Astrocyte of the cerebellum (primary cell): ENCODE measurements at regions not wholly inside any gene's neighbourhood (a gene's known extent, or its start where the extent isn't known, plus 50 kb on each side); places are given as distances from the start of the nearest gene placed in this dataset.

Source experiments
- DNase-seq: peaks from one replicate; pipeline ENCODE4 v3.0.0-alpha.2; 2011; ENCODE audit warnings: low read depth
- H3K4me3 ChIP-seq: 2 replicates; pipeline ENCODE4 v1.5.1; 2011; ENCODE audit warnings: mild to moderate bottlenecking, low read depth, low read length, moderate library complexity
- CTCF ChIP-seq: IDR thresholded peaks from 2 replicates; pipeline ENCODE4 v1.5.1; 2012; ENCODE audit warnings: low read length, low read depth, moderate library complexity, mild to moderate bottlenecking; ENCODE audit errors: missing control alignments
- in situ Hi-C: cut with HindIII; loops from 2 replicates; pipeline ENCODE4 v1.10.0; 2017; ENCODE audit warnings: low sequenced_read_pairs

GRCh38 chr7:155213385-155213784 lies 84.3 kb upstream of the INSIG1 start:
- no peak for DNase-seq
- in situ Hi-C loops: no loop called here
- no peak for TF ChIP-seq CTCF
- H3K4me3 ChIP-seq: no peak overlapping the region

- in situ Hi-C loops: no loop called here
- TF ChIP-seq CTCF: no peak
- no peak for DNase-seq
- H3K4me3 ChIP-seq: no peak overlapping the region
Measured at GRCh38 chr7:155213955-155214740, 83.5 kb upstream of the INSIG1 start.

- H3K4me3 ChIP-seq: no peak overlapping the region
- no peak for TF ChIP-seq CTCF
- no peak for DNase-seq
- in situ Hi-C loops: no loop called here
Measured at GRCh38 chr7:155215576-155216325, 81.9 kb upstream of the INSIG1 start.

GRCh38 chr7:155216475-155217272 lies 81.0 kb upstream of the INSIG1 start:
- H3K4me3 ChIP-seq: no peak overlapping the region
- no peak for TF ChIP-seq CTCF
- DNase-seq: no peak
- in situ Hi-C loops: no loop called here

- in situ Hi-C loops: no loop called here
- DNase-seq: no peak
- H3K4me3 ChIP-seq: no peak overlapping the region
- no peak for TF ChIP-seq CTCF
Measured at GRCh38 chr7:155217634-155218033, 80.0 kb upstream of the INSIG1 start.

- no peak for DNase-seq
Measured at GRCh38 chr7:155218276-155219153, 79.2 kb upstream of the INSIG1 start.

More at GRCh38 chr7:155218276-155219153, 79.2 kb upstream of the INSIG1 start:
- no peak overlapping the region for H3K4me3 ChIP-seq
- in situ Hi-C loops: no loop called here
- TF ChIP-seq CTCF: no peak
